ENCODE measurements at regions not wholly inside any gene's neighbourhood (a gene's known extent, or its start where the extent isn't known, plus 50 kb on each side); places are given as distances from the start of the nearest gene placed in this dataset.

GRCh38 chrX:45751156-45751555 lies 550.5 kb upstream of the DIPK2B start:
- no peak overlapping the region for H3K4me3 ChIP-seq (ENCODE audit: insufficient read depth, low read depth, low read length)
- TF ChIP-seq CEBPB (IDR thresholded peaks at IDR 0.05; ENCODE audit: low read depth, low read length) (no peak), CHD1 (IDR thresholded peaks at IDR 0.05; ENCODE audit: low read depth, low read length) (no peak), MAZ (IDR thresholded peaks at IDR 0.05; ENCODE audit: borderline replicate concordance, low read depth, low read length) (no peak), ELK1 (IDR thresholded peaks at IDR 0.05; ENCODE audit: borderline replicate concordance, low read depth, low read length) (no peak), SMC3 (IDR thresholded peaks at IDR 0.05; ENCODE audit: low read depth, low read length) (no peak), MXI1 (IDR thresholded peaks at IDR 0.05; ENCODE audit: borderline replicate concordance, low read depth, low read length) (no peak), POLR2A (IDR thresholded peaks at IDR 0.05; ENCODE audit: low read depth, low read length) (no peak), USF2 (IDR thresholded peaks at IDR 0.05; ENCODE audit: low read depth, low read length) (no peak), RCOR1 (IDR thresholded peaks at IDR 0.05; ENCODE audit: insufficient replicate concordance, low read length) (no peak), RAD21 (IDR thresholded peaks at IDR 0.05; ENCODE audit: low read length) (no peak), RFX5 (IDR thresholded peaks at IDR 0.05; ENCODE audit: low read depth, low read length) (no peak), MAFK (IDR thresholded peaks at IDR 0.05; ENCODE audit: low read depth, low read length) (no peak), BHLHE40 (IDR thresholded peaks at IDR 0.05; ENCODE audit: low read depth, low read length) (no peak), NFE2L2 (IDR thresholded peaks at IDR 0.05; ENCODE audit: low read depth, low read length) (no peak), FOS (IDR thresholded peaks at IDR 0.05; ENCODE audit: low read depth, low read length) (no peak), CTCF (conservative IDR thresholded peaks at IDR 0.05; ENCODE audit: low read depth, low read length) (no peak)

More at GRCh38 chrX:45751156-45751555, 550.5 kb upstream of the DIPK2B start:
- POLR2A ChIA-PET (ENCODE audit: unreplicated experiment), result interaction anchor here (0.6 kb wide), 1 partner anchor 9 kb away, joined by 4 read pairs; no protein-coding TSS in a partner anchor
- Histone ChIP-seq H4K20me1 (ENCODE audit: insufficient read depth, low read length) (peaks cover 68% of the 10 kb centered on the region), H4K5ac (ENCODE audit: low read depth, low read length) (no peak overlapping the region), H3K14ac (replicated peaks; ENCODE audit: low read depth, low read length) (no peak overlapping the region), H3K36me3 (ENCODE audit: control insufficient read depth, insufficient read depth, low read length) (peaks cover 22% of the 10 kb centered on the region), H3K9ac (ENCODE audit: low read depth, low read length) (no peak overlapping the region), H3K27me3 (ENCODE audit: control insufficient read depth, insufficient read depth, low read length) (no peaks in the 10 kb centered on the region), H3K4ac (ENCODE audit: low read depth, low read length) (no peak overlapping the region), H2BK120ac (ENCODE audit: low read depth, low read length) (no peak overlapping the region), H2BK20ac (ENCODE audit: low read depth, low read length) (no peak overlapping the region), H3K79me1 (ENCODE audit: low read depth in 1 of 2, low read length in 2 of 2) (peaks cover 0 to under 1% of the 10 kb centered on the region in 2 experiments; a peak in 2 of 4 replicates), H4K91ac (ENCODE audit: insufficient read depth, low read depth, low read length) (no peak overlapping the region), H3K27ac (ENCODE audit: insufficient read depth, low read length) (no peak overlapping the region), H2BK15ac (ENCODE audit: low read depth, low read length) (no peak overlapping the region), H3K9me1 (ENCODE audit: insufficient read depth, low read length) (no peaks in the 10 kb centered on the region), H2AK5ac (ENCODE audit: low read depth, low read length) (no peak overlapping the region), H4K8ac (ENCODE audit: low read depth in 2 of 2, low read length in 2 of 2) (no peak overlapping the region), H2BK5ac (ENCODE audit: low read depth, low read length, poor library complexity, severe bottlenecking) (peak overlapping the region; percentile 85), H3K4me2 (ENCODE audit: low read depth, low read length) (peak overlapping the region; percentile 39; the same call in 1 of the 2 replicates), H2AFZ (replicated peaks; ENCODE audit: low read length, poor library complexity) (no peak overlapping the region), H3K4me1 (ENCODE audit: control insufficient read depth, insufficient read depth, low read length) (peaks cover 8% of the 10 kb centered on the region), H3K18ac (ENCODE audit: low read depth, low read length) (no peak overlapping the region; the same call in 1 of the 2 replicates), H2AK9ac (replicated peaks; ENCODE audit: low read depth, low read length, poor library complexity) (no peak overlapping the region), H3K9me3 (ENCODE audit: control insufficient read depth, insufficient read depth, low read length) (no peaks in the 10 kb centered on the region), H3K56ac (ENCODE audit: extremely low read depth, insufficient read depth, low read length) (no peak overlapping the region), H3K23ac (ENCODE audit: low read depth, low read length) (no peak overlapping the region)
- in situ Hi-C loops (cut with MboI; ENCODE audit: low sequenced_read_pairs) (no loop called here), dilution Hi-C loops (cut with HindIII; ENCODE audit: low sequenced_read_pairs, unreplicated experiment) (no loop called here), intact Hi-C loops (cut with micrococcal nuclease) (no loop called here)
- ATAC-seq (ENCODE audit: low read depth) (no peak), DNase-seq (no peak)
- WGBS, 2 experiments (ENCODE audit: extremely low coverage in 2 of 2, insufficient read length in 1 of 2), result no CpG with 5 or more reads among the region's 3 CpGs
- no TSS peak for BruUV-seq (replicated peaks)
- CTCF ChIA-PET, result no interaction called here

Data from IMR-90 (cell line).